Left ventricle myocardium inferior (tissue), 1 donor: ENCODE measurements at regions not wholly inside any gene's neighbourhood (a gene's known extent, or its start where the extent isn't known, plus 50 kb on each side); places are given as distances from the start of the nearest gene placed in this dataset.

Experiments used
- DNase-seq: peaks from one replicate; pipeline ENCODE4 v3.0.0-alpha.2; 2020
- H3K27ac ChIP-seq: fragments of 200-600 bp; replicated peaks from 2 replicates; pipeline ENCODE4 v1.8.0; 2021
- H3K27me3 ChIP-seq: fragments of 200-600 bp; 2 replicates; pipeline ENCODE4 v1.8.0; 2021; ENCODE audit warnings: low read depth
- H3K36me3 ChIP-seq: fragments of 200-600 bp; 2 replicates; pipeline ENCODE4 v1.8.0; 2021
- H3K4me1 ChIP-seq: fragments of 200-600 bp; 2 replicates; pipeline ENCODE4 v1.8.0; 2021
- H3K4me3 ChIP-seq: fragments of 200-600 bp; 2 replicates; pipeline ENCODE4 v1.8.0; 2021; ENCODE audit warnings: mild to moderate bottlenecking, moderate library complexity
- H3K9me3 ChIP-seq: fragments of 200-600 bp; replicated peaks from 2 replicates; pipeline ENCODE4 v1.8.0; 2021
- CTCF ChIP-seq: fragments of 200-600 bp; IDR thresholded peaks from 2 replicates; pipeline ENCODE4 v1.8.0; 2021; ENCODE audit warnings: antibody characterized with exemption, mild to moderate bottlenecking, borderline replicate concordance
- intact Hi-C: fragments of 100-400 bp; cut with micrococcal nuclease; formaldehyde crosslinking; loops from one replicate; pipeline ENCODE4 v1.11.0; 2022
- donor health status: DM: no; HTN: yes; CAD: no; lungs with severe emphysema.

- Histone ChIP-seq H3K9me3 (no peaks in the 10 kb centered on the region), H3K4me1 (no peaks in the 10 kb centered on the region), H3K4me3 (no peak overlapping the region), H3K36me3 (no peaks in the 10 kb centered on the region), H3K27me3 (no peaks in the 10 kb centered on the region), H3K27ac (no peak overlapping the region)
- no peak for DNase-seq
- TF ChIP-seq CTCF: no peak
- intact Hi-C loops: no loop called here
Observed at GRCh38 chr3:35492841-35493240, 146.5 kb upstream of the ARPP21 start.

GRCh38 chr3:35498506-35499210 is 140.7 kb upstream of the ARPP21 start:
- no peak overlapping the region for H3K4me3 ChIP-seq
- no peaks in the 10 kb centered on the region for H3K36me3 ChIP-seq
- intact Hi-C loops: no loop called here
- no peak overlapping the region for H3K27ac ChIP-seq
- DNase-seq: no peak
- H3K4me1 ChIP-seq: no peaks in the 10 kb centered on the region
- no peaks in the 10 kb centered on the region for H3K9me3 ChIP-seq
- no peak for TF ChIP-seq CTCF
- no peaks in the 10 kb centered on the region for H3K27me3 ChIP-seq

GRCh38 chr3:35500641-35501350 is 138.5 kb upstream of the ARPP21 start:
- no peak overlapping the region for H3K4me3 ChIP-seq
- no peak for TF ChIP-seq CTCF
- intact Hi-C loops: no loop called here

GRCh38 chr3:35502699-35503098 is 136.6 kb upstream of the ARPP21 start:
- Histone ChIP-seq H3K4me1 (no peaks in the 10 kb centered on the region), H3K4me3 (no peak overlapping the region), H3K36me3 (no peaks in the 10 kb centered on the region), H3K27me3 (no peaks in the 10 kb centered on the region), H3K9me3 (peaks cover 2% of the 10 kb centered on the region), H3K27ac (no peak overlapping the region)
- intact Hi-C loops: no loop called here
- no peak for TF ChIP-seq CTCF
- no peak for DNase-seq

More at GRCh38 chr3:35500641-35501350, 138.5 kb upstream of the ARPP21 start:
- H3K4me1 ChIP-seq: no peaks in the 10 kb centered on the region
- no peaks in the 10 kb centered on the region for H3K36me3 ChIP-seq
- no peaks in the 10 kb centered on the region for H3K9me3 ChIP-seq
- H3K27me3 ChIP-seq: no peaks in the 10 kb centered on the region
- H3K27ac ChIP-seq: no peak overlapping the region
- no peak for DNase-seq

- no peaks in the 10 kb centered on the region for H3K36me3 ChIP-seq
- H3K27ac ChIP-seq: no peak overlapping the region
- H3K4me1 ChIP-seq: no peaks in the 10 kb centered on the region
- H3K27me3 ChIP-seq: no peaks in the 10 kb centered on the region
- H3K9me3 ChIP-seq: peaks cover 8% of the 10 kb centered on the region
- no peak overlapping the region for H3K4me3 ChIP-seq
- no peak for DNase-seq
- TF ChIP-seq CTCF: no peak
- intact Hi-C loops: no loop called here
Observed at GRCh38 chr3:35505181-35505580, 134.1 kb upstream of the ARPP21 start.
